ENCODE measurements at regions not wholly inside any gene's neighbourhood (a gene's known extent, or its start where the extent isn't known, plus 50 kb on each side); places are given as distances from the start of the nearest gene placed in this dataset.

DNA sequence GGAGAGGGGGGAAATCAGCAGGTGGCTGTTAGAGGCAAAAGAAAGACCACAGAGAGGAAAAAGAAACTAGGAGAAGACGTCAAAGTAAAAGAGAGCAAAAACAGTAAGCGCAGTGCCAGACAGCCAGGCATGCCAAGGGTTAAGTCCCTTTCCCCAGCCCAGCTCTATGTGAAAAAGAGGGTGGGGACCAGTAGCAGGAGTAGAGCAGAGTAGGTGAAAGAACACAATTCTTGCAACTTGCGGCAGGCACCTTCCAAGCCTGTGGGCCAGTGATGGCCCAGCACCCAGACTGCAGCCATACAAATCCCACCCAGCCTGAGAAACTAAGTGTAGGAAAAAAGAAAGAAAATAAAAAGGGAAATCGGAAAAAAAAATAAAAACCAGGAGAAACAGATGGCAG is 64.2 kb upstream of the ZNF85 start:
- peak; percentile 67 for DNase-seq
- Histone ChIP-seq H4K20me1 (ENCODE audit: control insufficient read depth, insufficient read depth, insufficient read length) (no peaks in the 10 kb centered on the region), H3T11ph (ENCODE audit: low read length) (no peak overlapping the region), H3K79me1 (ENCODE audit: insufficient read depth, low read depth, low read length, poor library complexity, severe bottlenecking) (no peaks in the 10 kb centered on the region), H4K5ac (ENCODE audit: insufficient read length, low read depth, low read length) (no peak overlapping the region), H2AK5ac (ENCODE audit: insufficient read length, low read length) (no peak overlapping the region), H3K27ac (ENCODE audit: insufficient read length, low read depth, low read length) (no peak overlapping the region), H3K14ac (ENCODE audit: insufficient read depth, low read length) (no peak overlapping the region), H3K79me2 (ENCODE audit: insufficient read depth, low read length) (no peaks in the 10 kb centered on the region), H2BK12ac (ENCODE audit: insufficient read length, low read depth, low read length) (no peak overlapping the region), H3K23me2 (ENCODE audit: insufficient read length, low read depth, low read length, poor library complexity, severe bottlenecking) (no peaks in the 10 kb centered on the region), H3K18ac (ENCODE audit: insufficient read length, low read depth, low read length) (no peak overlapping the region), H3K9ac (ENCODE audit: extremely low read depth, insufficient read length, low read length) (no peak overlapping the region), H3K23ac (ENCODE audit: insufficient read length, low read depth, low read length) (no peak overlapping the region), H2BK5ac (ENCODE audit: insufficient read length, low read length) (no peak overlapping the region), H3K27me3 (ENCODE audit: insufficient read depth, low read length) (no peaks in the 10 kb centered on the region), H2BK120ac (ENCODE audit: low read depth, low read length, poor library complexity, severe bottlenecking) (no peak overlapping the region), H4K8ac (replicated peaks; ENCODE audit: insufficient read length, low read depth, low read length) (no peak overlapping the region), H2AFZ (ENCODE audit: low read length) (no peak overlapping the region), H3K4me1 (ENCODE audit: insufficient read depth, low read length) (no peaks in the 10 kb centered on the region), H3K9me3 (ENCODE audit: control insufficient read depth, low read depth, low read length) (peaks cover 4% of the 10 kb centered on the region), H3K4me2 (ENCODE audit: insufficient read depth, insufficient read length, low read length) (no peak overlapping the region), H2BK20ac (ENCODE audit: low read depth, low read length, poor library complexity, severe bottlenecking) (no peak overlapping the region), H3K56ac (ENCODE audit: insufficient read length, low read depth, low read length) (no peak overlapping the region), H3K4ac (ENCODE audit: low read depth, low read length) (no peak overlapping the region), H2BK15ac (ENCODE audit: low read depth, low read length) (no peak overlapping the region), H4K91ac (ENCODE audit: insufficient read length, low read depth, low read length) (no peak overlapping the region)
- no CpG with 5 or more reads among the region's 4 CpGs for WGBS (ENCODE audit: extremely low coverage, insufficient read length, low lambda C conversion rate)
- Mint-ChIP-seq H3K9me3 (peaks cover 82 to 89% of the 10 kb centered on the region in 2 experiments), H3K4me3 (no peak overlapping the region), H3K36me3 (ENCODE audit: insufficient read depth in 1 of 3, low read depth in 3 of 3) (peaks cover 0 to 11% (median 11%) of the 10 kb centered on the region in 3 experiments; a peak in 4 of 7 replicates), H3K4me1 (no peaks in the 10 kb centered on the region; a peak in 1 of 4 replicates), H3K27me3 (ENCODE audit: low read depth) (peaks cover 5% of the 10 kb centered on the region), H3K27ac (no peak overlapping the region)
- TF ChIP-seq CTCF (conservative IDR thresholded peaks at IDR 0.05), result no peak

Measured in H9 (cell line).